Fibroblast of the aortic adventitia (primary cell): ENCODE measurements at regions not wholly inside any gene's neighbourhood (a gene's known extent, or its start where the extent isn't known, plus 50 kb on each side); places are given as distances from the start of the nearest gene placed in this dataset.
"Not testable (repeated sequence)": the region's sequence is repeated elsewhere in the genome, so short reads cannot be mapped to it uniquely, and the experiment has no call there.

ENCODE experiments used
- DNase-seq: peaks from one replicate; pipeline ENCODE4 v3.0.0-alpha.2; 2010; ENCODE audit warnings: low read depth
- H3K4me3 ChIP-seq: 2 replicates; pipeline ENCODE4 v1.5.1; 2011; ENCODE audit warnings: low read depth, mild to moderate bottlenecking, control low read depth, low read length, moderate library complexity
- CTCF ChIP-seq: IDR thresholded peaks from 2 replicates; pipeline ENCODE4 v1.5.1; 2011; ENCODE audit warnings: mild to moderate bottlenecking, low read length, control low read depth, inconsistent platforms; ENCODE audit not compliant: insufficient read depth

DNA sequence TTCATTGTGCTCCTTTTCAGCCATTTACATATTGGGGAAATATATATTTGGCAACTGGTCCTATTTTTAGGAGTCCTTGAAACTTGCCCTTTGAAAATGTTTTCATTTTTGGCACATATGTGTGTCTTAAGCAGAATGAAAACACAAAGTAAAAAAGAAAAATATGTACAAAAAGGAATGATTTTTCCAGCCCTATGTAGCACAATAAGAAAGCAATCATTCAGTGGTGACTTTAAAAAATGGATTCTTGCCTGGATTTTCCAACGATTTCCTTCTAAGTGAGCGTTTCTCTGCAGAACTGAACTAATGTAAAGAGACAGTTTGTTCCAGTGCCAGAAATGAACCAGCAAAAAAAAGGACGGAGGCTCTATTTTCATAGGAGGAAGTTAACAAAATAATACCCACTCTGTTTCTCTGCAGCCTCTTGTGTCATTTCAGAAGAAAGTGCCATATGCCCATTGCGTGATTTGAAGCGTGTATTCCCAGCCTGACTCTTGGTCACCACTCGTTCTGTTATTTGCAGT is 340.1 kb downstream of the SETD4 start:
- TF ChIP-seq CTCF: no peak
- H3K4me3 ChIP-seq: no peak overlapping the region
- no peak for DNase-seq

DNA sequence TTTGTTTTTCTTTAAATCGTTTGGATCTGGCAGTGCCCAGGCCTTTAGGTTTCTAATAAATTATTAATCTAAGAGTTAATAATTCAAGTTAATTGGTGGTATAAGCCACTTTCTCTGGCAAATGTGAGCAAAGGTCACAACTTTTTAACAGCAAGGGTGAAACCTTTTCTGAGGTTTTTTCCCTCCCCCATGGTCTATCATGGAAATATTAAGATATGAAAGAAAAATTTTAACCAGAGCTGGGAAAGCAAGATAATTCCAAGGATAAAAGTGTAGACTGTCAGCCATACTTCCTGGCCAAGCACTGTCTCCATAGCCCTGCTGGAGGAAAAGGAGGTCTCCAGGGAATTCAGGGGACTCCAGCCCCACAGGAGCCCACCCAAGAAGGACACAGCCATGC is 341.2 kb downstream of the SETD4 start:
- no peak for DNase-seq
- no peak for TF ChIP-seq CTCF
- no peak overlapping the region for H3K4me3 ChIP-seq

DNA sequence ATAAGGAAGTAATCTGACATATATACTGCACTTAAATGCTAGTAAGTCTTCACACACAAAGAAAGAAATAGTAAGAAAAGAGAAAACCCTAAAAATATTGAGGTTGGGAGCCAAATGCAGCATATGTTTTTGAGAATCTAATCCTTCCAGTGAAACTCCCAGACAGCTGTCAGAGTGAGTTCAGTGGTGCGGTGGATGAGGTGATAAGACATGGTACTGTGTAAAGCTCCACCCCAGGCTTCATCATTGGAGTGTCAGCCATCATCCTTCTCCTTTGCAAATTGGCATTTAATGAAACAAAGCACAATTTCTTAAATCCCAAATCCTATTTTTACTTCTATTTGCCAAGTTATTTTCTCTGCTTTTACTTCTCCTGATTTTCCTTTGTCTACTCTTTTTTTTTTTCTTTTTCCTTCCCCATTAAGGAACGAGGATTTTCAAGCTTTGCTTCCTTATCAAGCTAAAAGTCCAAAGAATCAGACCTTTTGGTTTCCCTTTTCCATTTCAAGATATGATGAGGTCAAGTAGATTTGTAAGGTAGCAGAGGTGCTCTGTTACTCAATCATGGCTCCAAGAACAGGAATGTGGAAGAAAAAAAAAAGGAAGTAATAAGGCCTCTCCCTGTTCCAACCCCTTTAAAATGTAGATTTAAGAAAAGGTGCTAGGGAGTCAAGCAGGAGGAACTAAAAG is 343.3 kb downstream of the SETD4 start:
- no peak for DNase-seq
- no peak overlapping the region for H3K4me3 ChIP-seq
- TF ChIP-seq CTCF: no peak

DNA sequence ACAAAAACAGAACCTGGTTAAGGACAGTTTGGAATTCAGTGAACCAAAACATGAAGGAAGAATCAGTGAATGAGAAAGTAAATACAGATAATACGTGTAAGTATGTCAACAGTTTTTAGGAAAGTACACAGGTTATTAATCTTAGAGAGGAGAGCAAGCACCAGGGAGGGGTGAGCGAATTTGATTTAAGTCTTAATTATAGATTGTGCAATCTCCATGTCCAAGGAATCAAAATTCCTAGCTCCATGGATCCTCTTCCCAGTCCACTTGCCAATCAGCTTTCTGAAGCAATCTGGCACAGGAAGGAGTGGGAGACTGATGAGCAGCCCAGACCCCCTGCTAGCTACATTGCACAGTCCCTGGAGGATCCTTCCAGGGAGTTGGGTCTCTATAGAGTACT is 346.4 kb downstream of the SETD4 start:
- no peak for TF ChIP-seq CTCF
- DNase-seq: no peak
- H3K4me3 ChIP-seq: no peak overlapping the region

- no peak overlapping the region for H3K4me3 ChIP-seq
- no peak for TF ChIP-seq CTCF
- DNase-seq: no peak
These were observed 348.7 kb downstream of the SETD4 start for GRCh38 chr21:35711661-35712060.

DNA sequence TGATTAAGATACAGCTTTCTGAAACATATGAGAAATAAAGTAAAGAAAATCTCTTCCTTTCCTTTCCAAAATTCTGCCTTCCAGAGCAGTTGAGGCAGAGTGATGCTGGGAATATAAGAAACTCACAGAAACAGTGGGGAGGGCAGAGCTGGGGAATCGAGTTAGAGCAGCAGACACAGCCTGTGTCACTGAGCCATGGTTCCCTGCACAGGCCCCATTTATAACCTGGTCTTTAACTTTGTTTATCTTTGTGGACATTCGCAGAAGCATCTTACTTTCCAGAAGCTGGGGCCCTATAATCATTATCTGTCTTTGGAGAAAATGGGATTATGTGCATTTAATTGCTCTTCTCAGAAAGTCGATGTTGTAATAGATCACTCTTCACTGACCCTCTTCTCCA is 349.1 kb downstream of the SETD4 start:
- H3K4me3 ChIP-seq: no peak overlapping the region
- no peak for TF ChIP-seq CTCF
- no peak for DNase-seq

- not testable (repeated sequence) for DNase-seq, H3K4me3 ChIP-seq
These were observed 350.3 kb downstream of the SETD4 start for GRCh38 chr21:35709990-35710389.
